Mesenchymal stem cell (in vitro differentiated cells and primary cell): ENCODE measurements at regions not wholly inside any gene's neighbourhood (a gene's known extent, or its start where the extent isn't known, plus 50 kb on each side); places are given as distances from the start of the nearest gene placed in this dataset.

Experiments used
- DNase-seq: peaks from one replicate; pipeline ENCODE4 v3.0.0-alpha.2; 2013
- H2AFZ ChIP-seq: one replicate; pipeline ENCODE4 v1.6.1; 2013; ENCODE audit warnings: low read depth, mild to moderate bottlenecking, control low read depth, inconsistent platforms, low read length, moderate library complexity
- H2AK5ac ChIP-seq: 2 replicates; pipeline ENCODE4 v1.6.1; 2013; ENCODE audit warnings: low read length, moderate library complexity, mild to moderate bottlenecking, inconsistent platforms; ENCODE audit not compliant: severe bottlenecking
- H2BK120ac ChIP-seq: one replicate; pipeline ENCODE4 v1.6.1; 2013; ENCODE audit warnings: low read depth, mild to moderate bottlenecking, inconsistent platforms, low read length, moderate library complexity
- H2BK12ac ChIP-seq, 2 experiments: one replicate each; pipeline ENCODE4 v1.6.1; 2013; ENCODE audit warnings: inconsistent platforms in 2 of 2, low read length in 2 of 2, mild to moderate bottlenecking in 2 of 2, moderate library complexity in 2 of 2, control low read depth in 1 of 2
- H2BK15ac ChIP-seq: one replicate; pipeline ENCODE4 v1.6.1; 2013; ENCODE audit warnings: mild to moderate bottlenecking, low read depth, inconsistent platforms; ENCODE audit not compliant: poor library complexity, severe bottlenecking
- H2BK5ac ChIP-seq: 2 replicates; pipeline ENCODE4 v1.6.1; 2013; ENCODE audit warnings: low read depth, mild to moderate bottlenecking, low read length, control low read depth, inconsistent platforms; ENCODE audit not compliant: poor library complexity, severe bottlenecking
- H3K14ac ChIP-seq, 2 experiments: one replicate each; pipeline ENCODE4 v1.6.1; 2013; ENCODE audit warnings: inconsistent platforms in 2 of 2, low read length in 2 of 2, control low read depth in 1 of 2, mild to moderate bottlenecking in 1 of 2, moderate library complexity in 1 of 2
- H3K18ac ChIP-seq, 2 experiments: one replicate each; pipeline ENCODE4 v1.6.1; 2013; ENCODE audit warnings: inconsistent platforms in 2 of 2, low read length in 2 of 2, control low read depth in 1 of 2, low read depth in 1 of 2, mild to moderate bottlenecking in 1 of 2
- H3K23ac ChIP-seq, 2 experiments: one replicate each; pipeline ENCODE4 v1.6.1; 2013; ENCODE audit warnings: inconsistent platforms in 2 of 2, low read length in 2 of 2, mild to moderate bottlenecking in 2 of 2, moderate library complexity in 2 of 2, control low read depth in 1 of 2
- H3K27ac ChIP-seq: 2 replicates; pipeline ENCODE4 v1.5.1; 2013; ENCODE audit warnings: mild to moderate bottlenecking, moderate library complexity, low read length, control low read depth, inconsistent platforms; ENCODE audit not compliant: poor library complexity, severe bottlenecking
- H3K27me3 ChIP-seq, 2 experiments: 2 replicates each; pipeline versions ENCODE4 v1.6.1 to v1.7.0; 2013; ENCODE audit warnings: low read length in 2 of 2, mild to moderate bottlenecking in 2 of 2, moderate library complexity in 2 of 2, control low read depth in 1 of 2, inconsistent platforms in 1 of 2; ENCODE audit not compliant: control insufficient read depth in 1 of 2, insufficient read depth in 1 of 2
- H3K36me3 ChIP-seq, 2 experiments: 2 replicates each; pipeline versions ENCODE4 v1.6.1 to v1.7.0; 2013; ENCODE audit warnings: low read length in 2 of 2, control low read depth in 1 of 2, inconsistent platforms in 1 of 2, low read depth in 1 of 2, mild to moderate bottlenecking in 1 of 2; ENCODE audit not compliant: insufficient read depth in 2 of 2, control insufficient read depth in 1 of 2
- H3K4ac ChIP-seq, 2 experiments: one replicate each; pipeline ENCODE4 v1.6.1; 2013; ENCODE audit warnings: inconsistent platforms in 2 of 2, low read length in 2 of 2, mild to moderate bottlenecking in 2 of 2, moderate library complexity in 2 of 2, control low read depth in 1 of 2, low read depth in 1 of 2
- H3K4me1 ChIP-seq: 2 replicates; pipeline ENCODE4 v1.6.1; 2013; ENCODE audit warnings: low read depth, low read length, control low read depth; ENCODE audit not compliant: control insufficient read depth, insufficient read depth
- H3K4me2 ChIP-seq: 2 replicates; pipeline ENCODE4 v1.6.1; 2013; ENCODE audit warnings: low read length, mild to moderate bottlenecking, inconsistent platforms; ENCODE audit not compliant: poor library complexity, severe bottlenecking
- H3K4me3 ChIP-seq, 2 experiments: 2 replicates each; pipeline versions ENCODE4 v1.5.1 to v1.7.0; 2013; ENCODE audit warnings: low read length in 2 of 2, mild to moderate bottlenecking in 2 of 2, control low read depth in 1 of 2, low read depth in 1 of 2; ENCODE audit not compliant: insufficient read depth in 1 of 2
- H3K79me1 ChIP-seq: replicated peaks from 2 replicates; pipeline ENCODE4 v1.6.1; 2013; ENCODE audit warnings: mild to moderate bottlenecking, control low read depth, low read length, inconsistent platforms; ENCODE audit not compliant: poor library complexity, severe bottlenecking
- H3K9ac ChIP-seq: 2 replicates; pipeline ENCODE4 v1.7.0; 2013; ENCODE audit warnings: mild to moderate bottlenecking, low read length, moderate library complexity
- H3K9me3 ChIP-seq: 2 replicates; pipeline ENCODE4 v1.7.0; 2013; ENCODE audit warnings: mild to moderate bottlenecking, low read length; ENCODE audit not compliant: control insufficient read depth
- H4K8ac ChIP-seq: one replicate; pipeline ENCODE4 v1.6.1; 2013; ENCODE audit warnings: inconsistent platforms, mild to moderate bottlenecking, low read length, moderate library complexity
- H4K91ac ChIP-seq: one replicate; pipeline ENCODE4 v1.6.1; 2013; ENCODE audit warnings: mild to moderate bottlenecking, low read length, inconsistent platforms
- WGBS: methylation state at CpG from one replicate; pipeline ENCODE4 v1.1.7; 2013; ENCODE audit warnings: mixed read lengths; 5-methylcytosine and 5-hydroxymethylcytosine counted together

GRCh38 chr11:105491394-105491793, 118.5 kb upstream of the GRIA4 start:
- no peak for DNase-seq
- H4K8ac ChIP-seq = no peak overlapping the region

GRCh38 chr11:105490333-105490732, 119.5 kb upstream of the GRIA4 start:
- Histone ChIP-seq H2BK12ac (no peak overlapping the region), H3K4ac (no peak overlapping the region), H2BK120ac (no peak overlapping the region), H3K4me3 (no peak overlapping the region), H3K27me3 (no peaks in the 10 kb centered on the region), H3K9me3 (no peaks in the 10 kb centered on the region), H2AFZ (no peak overlapping the region), H2BK15ac (no peak overlapping the region), H3K23ac (no peak overlapping the region), H3K79me1 (no peaks in the 10 kb centered on the region), H3K18ac (no peak overlapping the region), H3K27ac (no peak overlapping the region), H3K4me2 (no peak overlapping the region), H2AK5ac (no peak overlapping the region), H3K4me1 (no peaks in the 10 kb centered on the region), H3K14ac (no peak overlapping the region), H3K36me3 (no peaks in the 10 kb centered on the region), H4K91ac (no peak overlapping the region), H3K9ac (no peak overlapping the region), H4K8ac (no peak overlapping the region), H2BK5ac (no peak overlapping the region)
- no peak for DNase-seq
- WGBS = no CpG with 5 or more reads among the region's 1 CpG

More at GRCh38 chr11:105491394-105491793, 118.5 kb upstream of the GRIA4 start:
- Histone ChIP-seq H2BK15ac (no peak overlapping the region), H3K4ac (no peak overlapping the region), H2BK120ac (no peak overlapping the region), H3K23ac (no peak overlapping the region), H2AK5ac (no peak overlapping the region), H3K4me3 (no peak overlapping the region), H3K9ac (no peak overlapping the region), H2AFZ (no peak overlapping the region), H3K27ac (no peak overlapping the region), H2BK12ac (no peak overlapping the region), H3K14ac (no peak overlapping the region), H3K18ac (no peak overlapping the region), H4K91ac (no peak overlapping the region), H3K36me3 (no peaks in the 10 kb centered on the region), H3K27me3 (no peaks in the 10 kb centered on the region), H3K4me1 (no peaks in the 10 kb centered on the region), H3K9me3 (no peaks in the 10 kb centered on the region), H2BK5ac (no peak overlapping the region), H3K4me2 (no peak overlapping the region), H3K79me1 (no peaks in the 10 kb centered on the region)
- no CpG with 5 or more reads among the region's 1 CpG for WGBS

GRCh38 chr11:105489446-105489845, 120.4 kb upstream of the GRIA4 start:
- H3K4ac ChIP-seq = no peak overlapping the region
- H2BK15ac ChIP-seq = no peak overlapping the region
- H3K4me2 ChIP-seq = no peak overlapping the region
- no peak overlapping the region for H3K27ac ChIP-seq
- H4K91ac ChIP-seq = no peak overlapping the region
- DNase-seq = peak; percentile 16
- H3K9me3 ChIP-seq = no peaks in the 10 kb centered on the region
- 68% methylated on average over 3 of the region's 4 CpGs for WGBS
- no peak overlapping the region for H4K8ac ChIP-seq
- no peak overlapping the region for H3K23ac ChIP-seq
- no peak overlapping the region for H2BK120ac ChIP-seq
- no peak overlapping the region for H3K4me3 ChIP-seq
- H2AFZ ChIP-seq = no peak overlapping the region
- no peak overlapping the region for H2BK12ac ChIP-seq
- H3K14ac ChIP-seq = no peak overlapping the region
- no peaks in the 10 kb centered on the region for H3K36me3 ChIP-seq
- H3K4me1 ChIP-seq = no peaks in the 10 kb centered on the region
- no peak overlapping the region for H3K9ac ChIP-seq
- H3K79me1 ChIP-seq = no peaks in the 10 kb centered on the region
- H2BK5ac ChIP-seq = no peak overlapping the region
- no peak overlapping the region for H3K18ac ChIP-seq
- no peaks in the 10 kb centered on the region for H3K27me3 ChIP-seq
- no peak overlapping the region for H2AK5ac ChIP-seq

- no peaks in the 10 kb centered on the region for H3K9me3 ChIP-seq
- no peak overlapping the region for H2AFZ ChIP-seq
- H3K27ac ChIP-seq = no peak overlapping the region
- no peak overlapping the region for H3K23ac ChIP-seq
- no peak overlapping the region for H2AK5ac ChIP-seq
- H4K91ac ChIP-seq = no peak overlapping the region
- 100% methylated on average over 8 of the region's 11 CpGs for WGBS
- no peak overlapping the region for H2BK15ac ChIP-seq
- H2BK5ac ChIP-seq = no peak overlapping the region
- H3K27me3 ChIP-seq = no peaks in the 10 kb centered on the region
- no peak overlapping the region for H2BK120ac ChIP-seq
- peak overlapping the region in 1 of 2 experiments; percentile 2 for H3K18ac ChIP-seq
- H2BK12ac ChIP-seq = no peak overlapping the region
- no peak overlapping the region for H3K4me3 ChIP-seq
- H3K9ac ChIP-seq = no peak overlapping the region
- no peak overlapping the region for H4K8ac ChIP-seq
- DNase-seq = no peak
- H3K4ac ChIP-seq = no peak overlapping the region
- H3K14ac ChIP-seq = no peak overlapping the region
- H3K79me1 ChIP-seq = no peaks in the 10 kb centered on the region
- H3K4me2 ChIP-seq = no peak overlapping the region
- H3K4me1 ChIP-seq = no peaks in the 10 kb centered on the region
- no peaks in the 10 kb centered on the region for H3K36me3 ChIP-seq
Observed at GRCh38 chr11:105486929-105487328, 122.9 kb upstream of the GRIA4 start.
